ENCODE measurements at regions not wholly inside any gene's neighbourhood (a gene's known extent, or its start where the extent isn't known, plus 50 kb on each side); places are given as distances from the start of the nearest gene placed in this dataset.

- peak; percentile 27; the same call in 2 of the 3 replicates for ATAC-seq
- CTCF ChIA-PET = no interaction called here
- DNase-seq (ENCODE audit: low read depth, low spot score) = no peak
These were observed 291.0 kb downstream of the NSG2 start for GRCh38 chr5:174336479-174336878.

More at GRCh38 chr5:174336479-174336878, 291.0 kb downstream of the NSG2 start:
- H3K4me2 ChIP-seq (ENCODE audit: control insufficient read depth, insufficient read depth) = no peak overlapping the region
- no peaks in the 10 kb centered on the region for H3K79me2 ChIP-seq (ENCODE audit: control insufficient read depth, insufficient read depth, low read length)
- ChIA-PET RAD21 (ENCODE audit: unreplicated experiment) (no interaction called here), SMC1A (ENCODE audit: uncharacterized antibody, unreplicated experiment) (no interaction called here), POLR2A (no interaction called here)
- no TSS peak for BruUV-seq (replicated peaks)
- 4% methylated on average over 5 of the region's 5 CpGs for WGBS (ENCODE audit: insufficient coverage, insufficient replicate concordance, low lambda C conversion rate, missing lambda C conversion rate)
- FAIRE-seq = no peak
- intact Hi-C loops (cut with micrococcal nuclease; ENCODE audit: unreplicated experiment) = no loop called here
- no peak overlapping the region for H3K9ac ChIP-seq (ENCODE audit: control insufficient read depth, insufficient read depth, low read length)
- TF ChIP-seq TCF7 (IDR thresholded peaks at IDR 0.05; ENCODE audit: borderline replicate concordance) (0 out of 2 replicates have a peak, but pooled peaks have one; percentile 40), NFYA (IDR thresholded peaks at IDR 0.05; ENCODE audit: borderline replicate concordance, low read depth, low read length) (no peak), IRF4 (IDR thresholded peaks at IDR 0.05; ENCODE audit: low read depth, low read length) (peak; percentile 71; the same call in 1 of the 2 replicates), NR2F1 (conservative IDR thresholded peaks at IDR 0.05) (peak; percentile 88), RUNX3 (IDR thresholded peaks at IDR 0.05; ENCODE audit: low read length) (peak; percentile 47; the same call in 1 of the 2 replicates), JUNB (IDR thresholded peaks at IDR 0.05) (peak; percentile 53), SPI1 (IDR thresholded peaks at IDR 0.05; ENCODE audit: borderline replicate concordance, insufficient read depth, low read depth, low read length) (peak; percentile 75), SMC3 (IDR thresholded peaks at IDR 0.05; ENCODE audit: borderline replicate concordance, low read length) (no peak)
- TF ChIP-seq, protein P1, sequence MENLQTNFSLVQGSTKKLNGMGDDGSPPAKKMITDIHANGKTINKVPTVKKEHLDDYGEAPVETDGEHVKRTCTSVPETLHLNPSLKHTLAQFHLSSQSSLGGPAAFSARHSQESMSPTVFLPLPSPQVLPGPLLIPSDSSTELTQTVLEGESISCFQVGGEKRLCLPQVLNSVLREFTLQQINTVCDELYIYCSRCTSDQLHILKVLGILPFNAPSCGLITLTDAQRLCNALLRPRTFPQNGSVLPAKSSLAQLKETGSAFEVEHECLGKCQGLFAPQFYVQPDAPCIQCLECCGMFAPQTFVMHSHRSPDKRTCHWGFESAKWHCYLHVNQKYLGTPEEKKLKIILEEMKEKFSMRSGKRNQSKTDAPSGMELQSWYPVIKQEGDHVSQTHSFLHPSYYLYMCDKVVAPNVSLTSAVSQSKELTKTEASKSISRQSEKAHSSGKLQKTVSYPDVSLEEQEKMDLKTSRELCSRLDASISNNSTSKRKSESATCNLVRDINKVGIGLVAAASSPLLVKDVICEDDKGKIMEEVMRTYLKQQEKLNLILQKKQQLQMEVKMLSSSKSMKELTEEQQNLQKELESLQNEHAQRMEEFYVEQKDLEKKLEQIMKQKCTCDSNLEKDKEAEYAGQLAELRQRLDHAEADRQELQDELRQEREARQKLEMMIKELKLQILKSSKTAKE (IDR thresholded peaks at IDR 0.05; ENCODE audit: low read depth, poor library complexity, severe bottlenecking) = no peak
- no peaks in the 10 kb centered on the region; the same call in 1 of the 2 replicates for H3K4me1 ChIP-seq (ENCODE audit: control insufficient read depth, insufficient read depth, low read length)
- no peak overlapping the region for H2AFZ ChIP-seq (ENCODE audit: control insufficient read depth, low read depth, low read length)
- in situ Hi-C loops (cut with MboI) = no loop called here
- no peaks in the 10 kb centered on the region for H3K9me3 ChIP-seq (replicated peaks; ENCODE audit: control insufficient read depth, insufficient read depth, low read length)
- no peaks in the 10 kb centered on the region for H4K20me1 ChIP-seq (ENCODE audit: control insufficient read depth, insufficient read depth)
- peaks cover 0 to 5% of the 10 kb centered on the region in 2 experiments for H3K27me3 ChIP-seq (replicated peaks in 1 of 2; ENCODE audit: control insufficient read depth in 2 of 2, insufficient read depth in 2 of 2, low read length in 1 of 2)
- no peak overlapping the region for H3K4me3 ChIP-seq
- H3K27ac ChIP-seq (ENCODE audit: control insufficient read depth, insufficient read depth) = no peak overlapping the region
- H3K36me3 ChIP-seq (ENCODE audit: control insufficient read depth in 2 of 2, insufficient read depth in 2 of 2, low read length in 1 of 2) = no peaks in the 10 kb centered on the region

Data from GM12878 (cell line).